ENCODE measurements at regions not wholly inside any gene's neighbourhood (a gene's known extent, or its start where the extent isn't known, plus 50 kb on each side); places are given as distances from the start of the nearest gene placed in this dataset.

- H3K27ac ChIP-seq, result peak overlapping the region; percentile 20 to 57 (median 43)
- peak; percentile 32 for DNase-seq
- H3K27me3 ChIP-seq, result no peaks in the 10 kb centered on the region
- no peaks in the 10 kb centered on the region for H3K36me3 ChIP-seq
- H3K4me1 ChIP-seq, result peaks cover 3 to 33% (median 11%) of the 10 kb centered on the region in 4 donors
- H3K4me3 ChIP-seq, result no peak overlapping the region
- H3K9me3 ChIP-seq, result no peaks in the 10 kb centered on the region
- intact Hi-C loops (cut with DNase I; ENCODE audit: low total_unique reads), result no loop called here
- 12% methylated on average over 2 of the region's 2 CpGs; no CpG with 5 or more reads in 1 of the 2 donors for WGBS, 2 donors (ENCODE audit: low coverage in 1 of 2)
- TF ChIP-seq CTCF (IDR thresholded peaks at IDR 0.05) (no peak), POLR2AphosphoS5 (IDR thresholded peaks at IDR 0.05) (no peak), POLR2A (IDR thresholded peaks at IDR 0.05) (no peak), EP300 (IDR thresholded peaks at IDR 0.05; ENCODE audit: low read depth) (no peak)
- in situ Hi-C loops (cut with MboI; ENCODE audit: low pct_ligation_motif_present in 1 of 4, low pct_unique_long_range_greater_than_20kb in 1 of 4, low sequenced_read_pairs in 3 of 4), result no loop called here
Measured at GRCh38 chr6:63492476-63492875, 79.8 kb upstream of the LOC128125822 start.

GRCh38 chr6:63493557-63493956 is 78.7 kb upstream of the LOC128125822 start:
- Histone ChIP-seq H3K9me3 (no peaks in the 10 kb centered on the region), H3K27ac (peak overlapping the region in 2 of 4 donors; percentile 41 to 57), H3K4me1 (peaks cover 0 to 29% (median 11%) of the 10 kb centered on the region in 4 donors), H3K4me3 (no peak overlapping the region), H3K27me3 (no peaks in the 10 kb centered on the region), H3K36me3 (no peaks in the 10 kb centered on the region)
- 63 to 83% methylated on average over 1 of the region's 1 CpG for WGBS, 2 donors (ENCODE audit: low coverage in 1 of 2)
- no peak for DNase-seq
- intact Hi-C loops (cut with DNase I; ENCODE audit: low total_unique reads), result no loop called here
- TF ChIP-seq POLR2A (IDR thresholded peaks at IDR 0.05) (no peak), POLR2AphosphoS5 (IDR thresholded peaks at IDR 0.05) (no peak), CTCF (IDR thresholded peaks at IDR 0.05) (no peak), EP300 (IDR thresholded peaks at IDR 0.05; ENCODE audit: low read depth) (no peak)
- in situ Hi-C loops (cut with MboI; ENCODE audit: low pct_ligation_motif_present in 1 of 4, low pct_unique_long_range_greater_than_20kb in 1 of 4, low sequenced_read_pairs in 3 of 4), result no loop called here

GRCh38 chr6:63496361-63496804 is 75.9 kb upstream of the LOC128125822 start:
- intact Hi-C loops (cut with DNase I; ENCODE audit: low total_unique reads), result no loop called here
- no peaks in the 10 kb centered on the region for H3K27me3 ChIP-seq
- no peaks in the 10 kb centered on the region for H3K9me3 ChIP-seq
- H3K4me3 ChIP-seq, result no peak overlapping the region
- H3K27ac ChIP-seq, result peak overlapping the region; percentile 57 to 72 (median 72)
- 31 to 47% methylated on average over 2 of the region's 2 CpGs for WGBS, 2 donors (ENCODE audit: low coverage in 1 of 2)
- H3K4me1 ChIP-seq, result peaks cover under 1 to 40% (median 16%) of the 10 kb centered on the region in 4 donors
- in situ Hi-C loops (cut with MboI; ENCODE audit: low pct_ligation_motif_present in 1 of 4, low pct_unique_long_range_greater_than_20kb in 1 of 4, low sequenced_read_pairs in 3 of 4), result no loop called here
- no peaks in the 10 kb centered on the region for H3K36me3 ChIP-seq
- DNase-seq, result peak; percentile 70
- TF ChIP-seq POLR2AphosphoS5 (IDR thresholded peaks at IDR 0.05) (peak in 2 of 3 donors; percentile 25 to 66), EP300 (IDR thresholded peaks at IDR 0.05; ENCODE audit: low read depth) (no peak)

GRCh38 chr6:63502156-63502555 is 70.1 kb upstream of the LOC128125822 start:
- in situ Hi-C loops (cut with MboI; ENCODE audit: low pct_ligation_motif_present in 1 of 4, low pct_unique_long_range_greater_than_20kb in 1 of 4, low sequenced_read_pairs in 3 of 4), result no loop called here
- no peaks in the 10 kb centered on the region for H3K9me3 ChIP-seq
- no peak overlapping the region for H3K4me3 ChIP-seq
- no peak for DNase-seq
- TF ChIP-seq POLR2A (IDR thresholded peaks at IDR 0.05) (no peak), POLR2AphosphoS5 (IDR thresholded peaks at IDR 0.05) (peak in 1 of 3 donors; percentile 32)
- H3K27me3 ChIP-seq, result no peaks in the 10 kb centered on the region
- H3K27ac ChIP-seq, result peak overlapping the region; percentile 63 to 88 (median 82)
- no peaks in the 10 kb centered on the region for H3K36me3 ChIP-seq
- intact Hi-C loops (cut with DNase I; ENCODE audit: low total_unique reads), result no loop called here
- peaks cover 7 to 28% (median 13%) of the 10 kb centered on the region in 4 donors for H3K4me1 ChIP-seq

GRCh38 chr6:63503199-63503598 is 69.1 kb upstream of the LOC128125822 start:
- intact Hi-C loops (cut with DNase I; ENCODE audit: low total_unique reads) (no loop called here), in situ Hi-C loops (cut with MboI; ENCODE audit: low pct_ligation_motif_present in 1 of 4, low pct_unique_long_range_greater_than_20kb in 1 of 4, low sequenced_read_pairs in 3 of 4) (no loop called here)
- peaks cover 7 to 24% (median 11%) of the 10 kb centered on the region in 4 donors for H3K4me1 ChIP-seq
- no peak for DNase-seq
- no peaks in the 10 kb centered on the region for H3K36me3 ChIP-seq
- TF ChIP-seq POLR2A (IDR thresholded peaks at IDR 0.05), result no peak
- no peak for TF ChIP-seq POLR2AphosphoS5 (IDR thresholded peaks at IDR 0.05)
- TF ChIP-seq CTCF (IDR thresholded peaks at IDR 0.05), result no peak
- TF ChIP-seq EP300 (IDR thresholded peaks at IDR 0.05; ENCODE audit: low read depth), result no peak
- no peaks in the 10 kb centered on the region for H3K9me3 ChIP-seq
- no peak overlapping the region for H3K4me3 ChIP-seq
- no peaks in the 10 kb centered on the region for H3K27me3 ChIP-seq
- peak overlapping the region in 1 of 4 donors; percentile 88 for H3K27ac ChIP-seq
- WGBS, 2 donors (ENCODE audit: low coverage in 1 of 2), result 74 to 88% methylated on average over 5 of the region's 5 CpGs
